GM12874 (cell line): ENCODE measurements at regions not wholly inside any gene's neighbourhood (a gene's known extent, or its start where the extent isn't known, plus 50 kb on each side); places are given as distances from the start of the nearest gene placed in this dataset.

Source experiments
- CTCF ChIP-seq: IDR thresholded peaks from 2 replicates; pipeline ENCODE4 v1.5.1; 2011; ENCODE audit warnings: low read depth, mild to moderate bottlenecking, control low read depth, low read length, moderate library complexity; ENCODE audit not compliant: insufficient read depth

GRCh38 chr6:134375220-134375580, 57.3 kb upstream of the SGK1 start:
- no peak for TF ChIP-seq CTCF

- TF ChIP-seq CTCF = no peak
These were observed 56.7 kb upstream of the SGK1 start for GRCh38 chr6:134374491-134375219.

GRCh38 chr6:134373993-134374392, 56.1 kb upstream of the SGK1 start:
- no peak for TF ChIP-seq CTCF

GRCh38 chr6:134373282-134373922, 55.5 kb upstream of the SGK1 start:
- no peak for TF ChIP-seq CTCF

- TF ChIP-seq CTCF = no peak
These were observed 54.8 kb upstream of the SGK1 start for GRCh38 chr6:134372603-134373281.

- TF ChIP-seq CTCF = no peak
These were observed 50.8 kb upstream of the SGK1 start for GRCh38 chr6:134368670-134369069.
